HG02759 (cell line): ENCODE measurements at regions not wholly inside any gene's neighbourhood (a gene's known extent, or its start where the extent isn't known, plus 50 kb on each side); places are given as distances from the start of the nearest gene placed in this dataset.

Experiments used
- ATAC-seq: cut with Tn5 transposase; IDR thresholded peaks from one replicate; pipeline ENCODE4 v1.9.1; 2021; ENCODE audit warnings: mild to moderate bottlenecking, moderate library complexity; ENCODE audit not compliant: unreplicated experiment

DNA sequence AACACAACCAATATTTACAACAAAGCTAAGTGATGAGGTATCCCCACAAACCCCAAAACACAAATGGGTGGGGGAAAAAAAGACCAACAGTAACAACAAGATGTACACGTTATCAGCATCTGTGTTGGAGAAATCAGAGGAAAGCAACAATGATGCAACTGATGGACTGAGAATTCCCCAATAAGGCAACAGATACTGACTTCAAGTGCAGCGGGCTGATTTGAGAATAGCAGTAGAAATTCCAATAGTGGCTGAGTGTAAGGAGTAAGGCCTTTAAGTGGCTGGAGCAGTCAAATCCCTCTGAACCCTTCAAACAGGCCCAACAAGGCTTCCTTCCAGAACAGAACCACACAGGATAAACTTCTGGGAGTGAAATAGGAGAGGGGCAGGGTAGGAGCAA is 97.6 kb downstream of the TM2D1 start:
- no peak for ATAC-seq

- ATAC-seq: no peak
These were observed 98.1 kb downstream of the TM2D1 start for GRCh38 chr1:61626816-61627215.

DNA sequence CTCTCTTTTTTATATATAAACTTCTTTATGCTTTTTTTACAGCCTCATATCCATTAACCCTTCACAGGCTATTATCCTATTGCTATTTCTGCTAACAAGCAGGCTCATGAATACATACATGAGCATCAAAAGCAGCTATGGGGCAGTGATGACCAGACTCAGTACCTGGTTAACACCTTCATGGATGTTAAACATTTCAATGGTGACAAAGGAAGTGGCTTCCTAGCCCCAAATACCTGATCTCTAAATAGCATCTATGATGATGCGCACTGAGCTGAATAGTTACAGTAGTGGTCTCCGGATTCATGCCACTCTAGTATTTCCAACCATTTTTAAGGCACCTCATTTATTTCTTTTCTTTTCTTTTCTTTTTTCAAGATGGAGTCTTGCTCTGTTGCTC is 101.1 kb downstream of the TM2D1 start:
- no peak for ATAC-seq

DNA sequence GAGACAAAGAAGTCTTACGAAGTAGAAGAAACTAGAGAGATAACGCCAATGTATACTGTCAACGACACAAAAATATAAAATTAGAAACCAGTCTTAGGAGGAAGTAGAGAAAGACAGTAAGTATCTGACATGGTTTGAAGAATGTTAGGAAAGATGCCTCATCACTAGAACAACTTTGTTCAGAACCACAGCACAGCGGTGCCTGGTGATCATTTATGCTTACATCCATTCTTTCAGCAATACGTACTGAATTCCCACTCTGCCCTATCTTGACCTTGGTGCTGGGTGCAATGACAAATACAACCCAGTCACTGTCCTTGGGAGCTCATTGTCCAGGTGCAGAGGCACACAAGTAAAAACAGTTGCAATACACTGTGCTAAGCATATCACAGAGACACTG is 104.4 kb downstream of the TM2D1 start:
- no peak for ATAC-seq

GRCh38 chr1:61618755-61619154 is 106.2 kb downstream of the TM2D1 start:
- no peak for ATAC-seq

DNA sequence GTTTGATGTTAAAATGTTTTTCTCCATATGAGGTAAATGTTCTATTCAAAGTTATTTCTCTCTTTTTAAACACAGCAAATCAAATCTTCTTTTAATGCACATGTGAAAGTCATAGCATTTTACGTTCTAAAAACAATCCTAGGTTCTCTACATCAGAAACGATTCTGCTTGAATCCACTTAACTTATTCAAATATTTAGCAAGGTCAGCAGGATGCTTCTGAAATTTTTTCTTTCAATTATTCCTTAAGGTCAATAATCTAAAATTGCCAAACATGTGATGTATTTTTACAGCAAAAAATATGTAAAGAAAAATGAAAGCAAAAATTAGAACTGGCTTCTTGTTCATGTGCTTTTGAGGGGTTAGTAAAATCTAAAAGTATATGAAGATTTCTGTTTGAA is 106.7 kb downstream of the TM2D1 start:
- no peak for ATAC-seq

DNA sequence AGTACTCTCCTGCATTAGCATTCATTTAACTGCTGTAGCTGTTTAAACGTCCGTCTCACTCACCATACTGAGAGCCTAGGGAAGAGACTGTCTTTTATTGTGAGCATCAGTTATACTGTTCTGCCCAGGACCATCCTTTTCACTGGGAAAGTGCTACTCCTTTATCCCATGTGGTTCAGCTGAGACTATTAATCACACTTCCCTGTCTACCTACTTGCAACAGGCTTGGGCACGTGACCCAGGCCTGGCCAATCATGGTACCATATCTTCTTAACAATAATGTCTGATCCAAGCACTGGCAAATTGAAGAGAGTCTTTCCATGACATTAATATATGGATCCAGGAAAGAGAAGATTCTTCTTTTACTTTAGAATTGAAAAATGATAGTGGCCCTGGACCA is 108.1 kb downstream of the TM2D1 start:
- no peak for ATAC-seq

DNA sequence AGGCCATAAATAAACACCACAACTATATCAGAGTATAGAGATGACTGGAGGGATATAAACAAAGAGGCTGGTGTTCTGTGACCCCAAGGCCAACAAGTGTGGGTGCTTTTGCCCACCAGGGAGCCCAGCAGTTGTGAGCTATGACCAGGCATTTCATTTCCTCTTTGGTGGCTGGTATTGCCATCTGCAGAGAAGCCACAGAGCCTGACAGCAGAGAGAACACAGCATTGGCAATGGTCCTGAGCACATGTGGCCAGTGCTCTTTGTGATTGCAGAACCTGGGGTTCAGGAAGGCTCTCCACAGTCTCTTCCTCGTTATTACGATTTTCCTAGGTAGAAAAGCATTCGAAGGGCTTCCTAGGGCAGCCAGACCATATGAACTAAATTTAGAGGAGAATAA is 112.3 kb downstream of the TM2D1 start:
- peak; percentile 39 for ATAC-seq

DNA sequence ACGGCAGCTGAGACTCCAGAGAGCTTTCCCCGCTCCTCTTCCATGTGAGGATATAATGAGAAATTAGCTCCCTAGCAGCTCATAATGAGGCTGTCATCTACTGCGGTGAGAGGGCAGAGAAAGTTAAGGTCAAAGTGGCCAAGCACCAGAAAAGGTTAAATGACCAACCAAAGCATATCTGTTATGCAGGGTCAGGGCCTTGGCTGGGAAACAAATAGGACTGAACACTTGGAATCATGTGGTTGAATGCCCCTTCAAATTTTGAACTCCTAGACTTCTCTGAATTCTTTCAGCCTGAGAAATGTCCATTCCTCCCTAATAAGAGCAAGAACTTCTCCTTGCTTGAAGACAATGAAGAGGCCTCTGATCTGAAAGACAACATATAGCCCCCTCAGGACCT is 115.9 kb downstream of the TM2D1 start:
- ATAC-seq: no peak

DNA sequence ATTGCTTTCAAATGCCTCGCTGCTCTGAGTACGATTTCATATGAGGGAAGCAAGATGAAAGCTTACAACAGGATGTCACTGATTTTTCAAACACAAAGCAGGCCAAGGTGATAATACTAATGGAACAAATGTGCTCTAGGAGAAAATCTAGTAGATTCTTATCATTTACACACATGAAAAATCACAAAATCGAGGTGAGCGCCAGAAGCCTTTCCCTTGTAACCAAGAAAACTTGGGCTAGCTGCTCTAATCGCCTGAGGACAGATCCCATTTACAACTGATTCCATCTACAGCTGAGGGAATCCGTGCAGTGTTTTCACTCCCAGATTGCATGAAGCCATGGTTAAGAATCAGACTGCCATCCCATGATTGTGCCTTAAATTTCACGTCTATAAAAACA is 117.5 kb downstream of the TM2D1 start:
- no peak for ATAC-seq

- ATAC-seq: no peak
These were observed 118.3 kb downstream of the TM2D1 start for GRCh38 chr1:61606448-61607312.

GRCh38 chr1:61605607-61606321 is 119.2 kb downstream of the TM2D1 start:
- no peak for ATAC-seq

GRCh38 chr1:61604684-61605083 is 120.3 kb downstream of the TM2D1 start:
- ATAC-seq: no peak

GRCh38 chr1:61604261-61604660 is 120.7 kb downstream of the TM2D1 start:
- ATAC-seq: no peak

- no peak for ATAC-seq
These were observed 122.3 kb downstream of the TM2D1 start for GRCh38 chr1:61602663-61603062.

DNA sequence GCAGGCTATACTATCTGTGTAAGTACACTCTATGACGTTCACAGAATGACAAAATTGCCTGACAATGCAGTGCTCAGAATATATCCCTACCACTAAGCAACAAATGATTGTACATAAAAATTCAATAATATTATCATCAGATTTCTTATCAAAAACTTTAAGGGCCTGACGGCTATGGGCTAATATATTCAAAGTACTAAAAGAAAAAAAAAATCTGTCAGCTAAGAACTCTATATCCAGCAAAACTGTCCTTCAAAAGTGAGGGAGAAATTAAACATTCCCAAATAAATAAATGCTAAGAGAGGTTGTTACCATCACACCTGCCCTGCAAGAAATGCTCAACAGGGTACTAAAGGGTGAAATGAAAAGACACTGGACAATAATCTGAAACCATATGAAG is 127.3 kb downstream of the TM2D1 start:
- ATAC-seq: no peak

DNA sequence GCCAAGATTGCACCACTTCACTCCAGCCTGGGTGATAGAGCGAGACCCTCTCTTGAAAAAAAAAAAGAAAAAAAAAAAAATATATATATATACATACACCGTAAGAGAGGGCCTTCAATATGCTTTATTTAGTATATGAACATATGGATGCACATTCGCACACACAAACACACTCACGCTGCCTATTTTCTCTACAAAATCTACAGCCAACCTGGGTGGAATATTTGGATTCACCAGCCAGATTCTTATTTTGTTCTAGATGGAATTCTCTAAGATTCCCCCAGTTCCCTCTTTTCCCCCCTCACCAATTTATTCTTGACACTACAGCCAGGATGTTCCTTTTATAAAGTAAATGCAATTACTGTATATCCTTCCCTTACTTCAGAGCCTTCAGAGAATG is 131.6 kb downstream of the TM2D1 start:
- ATAC-seq: no peak

GRCh38 chr1:61591351-61591750 is 133.6 kb downstream of the TM2D1 start:
- ATAC-seq: no peak

GRCh38 chr1:61588736-61589672 is 135.9 kb downstream of the TM2D1 start:
- peak; percentile 95 for ATAC-seq

GRCh38 chr1:61585714-61586113 is 139.2 kb downstream of the TM2D1 start:
- ATAC-seq: no peak

DNA sequence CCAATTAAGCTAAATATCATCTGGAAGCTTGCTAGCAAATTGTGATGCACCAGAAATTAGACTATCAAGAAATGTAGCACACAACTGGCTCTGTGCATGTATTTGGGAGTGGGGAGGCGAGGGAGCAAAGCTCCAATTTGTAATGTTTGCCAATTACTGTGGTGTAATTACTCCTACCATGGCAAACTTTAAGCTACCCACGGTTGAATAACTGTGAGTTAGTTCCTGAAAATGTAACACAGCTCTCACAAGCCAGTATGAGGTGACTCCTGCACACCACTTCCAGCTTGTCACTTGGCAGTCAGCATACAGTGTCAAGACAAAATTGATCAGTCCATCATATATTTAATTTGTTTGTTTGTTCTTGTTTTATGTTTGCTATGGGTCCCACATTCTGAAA is 141.2 kb downstream of the TM2D1 start:
- ATAC-seq: no peak
